Uterus (tissue), 3 donors: ENCODE measurements at regions not wholly inside any gene's neighbourhood (a gene's known extent, or its start where the extent isn't known, plus 50 kb on each side); places are given as distances from the start of the nearest gene placed in this dataset.

ENCODE experiments used
- DNase-seq, 2 donors: peaks; one replicate each; pipeline ENCODE4 v3.0.0-alpha.2; 2019 to 2020
- H3K27ac ChIP-seq, 2 donors: fragments of 200-600 bp; sonication (generic); 1 replicate in 1 of 2; 2 replicates in 1 of 2; pipeline ENCODE4 v1.5.1; 2016 to 2018
- H3K27me3 ChIP-seq, 2 donors: fragments of 200-600 bp; sonication (generic); one replicate each; pipeline ENCODE4 v1.5.1; 2018 to 2019; ENCODE audit warnings: control low read depth in 1 of 2
- H3K36me3 ChIP-seq, 2 donors: fragments of 200-600 bp; sonication (generic); one replicate each; pipeline ENCODE4 v1.5.1; 2019; ENCODE audit warnings: control low read depth in 1 of 2
- H3K4me1 ChIP-seq, 2 donors: fragments of 200-600 bp; sonication (generic); one replicate each; pipeline ENCODE4 v1.5.1; 2018 to 2019; ENCODE audit warnings: control low read depth in 1 of 2
- H3K4me3 ChIP-seq, 2 donors: fragments of 200-600 bp; sonication (generic); 1 replicate in 1 of 2; 2 replicates in 1 of 2; pipeline ENCODE4 v1.5.1; 2018 to 2019; ENCODE audit warnings: mild to moderate bottlenecking in 1 of 2
- H3K9me3 ChIP-seq, 2 donors: fragments of 200-600 bp; sonication (generic); one replicate each; pipeline ENCODE4 v1.5.1; 2019; ENCODE audit warnings: control low read depth in 1 of 2
- POLR2A ChIP-seq, 2 donors: fragments of 450-650 bp; IDR thresholded peaks; one replicate each; pipeline ENCODE4 v1.6.1; 2016; ENCODE audit warnings: antibody characterized with exemption in 2 of 2, mild to moderate bottlenecking in 1 of 2, moderate library complexity in 1 of 2
- intact Hi-C: fragments of 100-400 bp; cut with DNase I; formaldehyde crosslinking; loops from one replicate; pipeline ENCODE4 v1.15.1; 2023; ENCODE audit warnings: low total_unique reads
- TF ChIP-seq, protein P1 (sequence below), 4 experiments: fragments of 200-600 bp in 2 of 4; fragments of 450-650 bp in 2 of 4; sonication (generic) in 2 of 4; IDR thresholded peaks; one replicate each; pipeline ENCODE4 v1.5.1; 2016 to 2019; ENCODE audit warnings: antibody characterized with exemption in 4 of 4, mild to moderate bottlenecking in 2 of 4, moderate library complexity in 1 of 4
- donor health status: DM: yes; HTN: yes; CAD: no.

DNA sequence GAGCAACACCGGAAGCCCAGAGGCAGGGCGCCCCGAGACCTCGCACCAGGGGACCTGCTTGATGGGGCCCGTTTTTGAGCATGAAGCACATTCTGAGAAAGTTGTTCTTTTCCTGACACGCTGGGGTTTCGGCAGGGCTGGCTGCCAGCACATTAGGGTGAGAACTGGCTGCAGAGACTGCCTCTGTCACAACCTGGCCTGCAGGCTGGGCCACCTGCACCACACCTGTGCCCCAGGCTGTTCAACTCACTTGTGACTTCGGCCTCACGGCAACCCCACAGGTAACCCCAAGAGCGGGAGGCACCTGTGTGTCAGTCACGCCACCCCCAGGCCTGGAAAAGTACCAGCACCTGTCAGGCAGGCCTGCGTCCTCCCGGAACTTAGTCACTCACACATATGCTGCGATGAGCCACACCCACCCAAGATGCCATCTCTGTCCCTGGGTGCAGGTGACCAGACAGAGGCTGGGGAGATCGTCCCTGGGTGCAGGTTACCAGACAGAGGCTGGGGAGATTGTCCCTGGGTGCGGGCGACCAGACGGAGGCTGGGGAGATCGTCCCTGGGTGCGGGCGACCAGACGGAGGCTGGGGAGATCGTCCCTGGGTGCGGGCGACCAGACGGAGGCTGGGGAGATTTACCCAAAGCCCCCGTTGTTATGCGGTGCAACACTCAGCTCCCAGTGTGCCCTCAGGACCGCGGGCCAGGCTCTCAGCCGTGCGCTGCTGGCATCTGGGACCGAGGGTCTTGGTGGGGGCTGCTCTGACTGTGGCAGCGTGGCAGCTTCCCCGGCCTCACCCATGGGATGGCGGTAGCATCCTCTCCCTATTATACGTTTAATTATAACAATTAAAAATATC lies 82.5 kb upstream of the BHLHE23 start:
- TF ChIP-seq, protein P1, sequence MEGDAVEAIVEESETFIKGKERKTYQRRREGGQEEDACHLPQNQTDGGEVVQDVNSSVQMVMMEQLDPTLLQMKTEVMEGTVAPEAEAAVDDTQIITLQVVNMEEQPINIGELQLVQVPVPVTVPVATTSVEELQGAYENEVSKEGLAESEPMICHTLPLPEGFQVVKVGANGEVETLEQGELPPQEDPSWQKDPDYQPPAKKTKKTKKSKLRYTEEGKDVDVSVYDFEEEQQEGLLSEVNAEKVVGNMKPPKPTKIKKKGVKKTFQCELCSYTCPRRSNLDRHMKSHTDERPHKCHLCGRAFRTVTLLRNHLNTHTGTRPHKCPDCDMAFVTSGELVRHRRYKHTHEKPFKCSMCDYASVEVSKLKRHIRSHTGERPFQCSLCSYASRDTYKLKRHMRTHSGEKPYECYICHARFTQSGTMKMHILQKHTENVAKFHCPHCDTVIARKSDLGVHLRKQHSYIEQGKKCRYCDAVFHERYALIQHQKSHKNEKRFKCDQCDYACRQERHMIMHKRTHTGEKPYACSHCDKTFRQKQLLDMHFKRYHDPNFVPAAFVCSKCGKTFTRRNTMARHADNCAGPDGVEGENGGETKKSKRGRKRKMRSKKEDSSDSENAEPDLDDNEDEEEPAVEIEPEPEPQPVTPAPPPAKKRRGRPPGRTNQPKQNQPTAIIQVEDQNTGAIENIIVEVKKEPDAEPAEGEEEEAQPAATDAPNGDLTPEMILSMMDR (IDR thresholded peaks at IDR 0.05) = no peak
- TF ChIP-seq POLR2A (IDR thresholded peaks at IDR 0.05) = no peak
- Histone ChIP-seq H3K36me3 (no peaks in the 10 kb centered on the region), H3K9me3 (no peaks in the 10 kb centered on the region), H3K27me3 (no peaks in the 10 kb centered on the region), H3K4me3 (no peak overlapping the region), H3K4me1 (no peaks in the 10 kb centered on the region), H3K27ac (no peak overlapping the region)
- intact Hi-C loops = no loop called here
- DNase-seq = peak; percentile 7 to 10

DNA sequence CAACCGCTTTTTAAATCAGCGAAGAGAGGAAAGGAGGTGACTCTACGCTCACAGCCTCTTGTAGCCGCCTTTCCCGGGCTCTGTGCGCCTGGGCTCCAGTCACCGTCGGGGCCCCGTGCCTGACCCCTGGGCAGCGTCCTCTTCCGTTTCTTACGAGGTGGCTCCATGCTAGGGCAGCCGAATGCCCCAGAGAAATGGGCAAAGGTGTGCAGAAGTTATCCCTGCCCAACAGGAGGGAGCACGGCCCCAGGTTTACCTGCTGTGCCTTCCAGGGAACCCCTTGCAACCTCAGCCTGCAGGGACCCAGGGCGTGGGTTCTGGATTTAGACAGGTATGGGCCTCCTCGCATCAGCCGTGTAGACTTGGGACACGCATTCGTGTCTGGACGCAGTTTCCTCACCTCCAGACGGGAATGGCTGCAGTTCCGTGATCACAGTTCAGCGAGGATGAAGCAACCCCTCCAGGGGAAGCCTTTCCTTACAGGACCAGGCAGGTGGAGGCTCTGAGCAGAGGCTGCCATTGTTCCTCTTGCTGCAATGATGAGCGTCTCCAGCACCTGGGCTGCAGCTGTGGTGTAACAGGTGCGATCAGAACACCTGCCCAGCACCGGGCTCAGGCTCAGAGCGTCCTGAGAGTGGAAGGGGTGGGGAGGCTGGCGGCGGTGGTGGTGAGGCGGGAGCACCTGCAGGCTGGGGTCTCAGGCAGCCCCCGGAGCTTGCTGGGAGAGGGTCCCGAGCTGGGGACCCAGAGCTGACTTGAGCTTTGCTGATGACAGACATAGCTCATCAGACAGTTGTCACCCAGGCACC lies 81.3 kb upstream of the BHLHE23 start:
- H3K4me3 ChIP-seq = no peak overlapping the region
- H3K27ac ChIP-seq = no peak overlapping the region
- H3K27me3 ChIP-seq = no peaks in the 10 kb centered on the region
- H3K4me1 ChIP-seq = no peaks in the 10 kb centered on the region
- no peaks in the 10 kb centered on the region for H3K36me3 ChIP-seq
- peak; percentile 3 to 7 for DNase-seq
- no peaks in the 10 kb centered on the region for H3K9me3 ChIP-seq
- TF ChIP-seq, protein P1 (IDR thresholded peaks at IDR 0.05) = no peak
- TF ChIP-seq POLR2A (IDR thresholded peaks at IDR 0.05) = no peak
- intact Hi-C loops = no loop called here

DNA sequence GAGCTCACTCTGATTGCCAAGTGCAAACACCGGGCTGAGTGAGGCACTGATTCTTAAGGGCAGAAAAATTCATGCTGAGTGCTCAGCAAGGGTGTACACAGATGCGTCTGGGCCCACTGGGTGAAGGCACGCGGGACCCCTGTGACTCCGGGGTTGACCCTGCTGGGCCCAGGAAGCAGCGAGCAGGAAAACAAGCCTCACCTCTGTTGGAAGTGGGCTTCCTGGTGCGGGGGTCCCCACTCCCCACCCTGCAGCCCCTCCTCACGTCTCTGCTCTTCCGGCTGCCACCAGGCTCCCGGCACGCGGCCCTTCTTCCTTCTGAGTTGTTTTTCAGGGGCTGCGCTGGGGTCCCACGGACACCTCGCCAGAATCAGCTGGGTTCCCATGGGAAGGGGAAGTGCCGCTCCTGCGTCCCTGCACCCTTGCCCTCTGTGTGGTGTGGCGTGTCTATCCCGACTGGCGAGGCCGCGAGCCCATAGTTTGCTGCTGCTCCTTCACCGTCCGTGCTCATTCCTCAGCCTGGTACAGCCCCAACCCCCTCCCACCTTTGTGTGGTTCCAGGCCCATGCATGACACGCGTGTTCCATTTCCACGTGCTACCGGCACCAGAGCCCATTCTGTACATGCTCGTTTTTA lies 80.6 kb upstream of the BHLHE23 start:
- TF ChIP-seq, protein P1 (IDR thresholded peaks at IDR 0.05) = no peak
- TF ChIP-seq POLR2A (IDR thresholded peaks at IDR 0.05) = no peak
- DNase-seq = peak in 1 of 2 donors; percentile 8
- Histone ChIP-seq H3K4me1 (no peaks in the 10 kb centered on the region), H3K27ac (no peak overlapping the region), H3K4me3 (no peak overlapping the region), H3K36me3 (no peaks in the 10 kb centered on the region), H3K27me3 (no peaks in the 10 kb centered on the region), H3K9me3 (no peaks in the 10 kb centered on the region)
- intact Hi-C loops = no loop called here

DNA sequence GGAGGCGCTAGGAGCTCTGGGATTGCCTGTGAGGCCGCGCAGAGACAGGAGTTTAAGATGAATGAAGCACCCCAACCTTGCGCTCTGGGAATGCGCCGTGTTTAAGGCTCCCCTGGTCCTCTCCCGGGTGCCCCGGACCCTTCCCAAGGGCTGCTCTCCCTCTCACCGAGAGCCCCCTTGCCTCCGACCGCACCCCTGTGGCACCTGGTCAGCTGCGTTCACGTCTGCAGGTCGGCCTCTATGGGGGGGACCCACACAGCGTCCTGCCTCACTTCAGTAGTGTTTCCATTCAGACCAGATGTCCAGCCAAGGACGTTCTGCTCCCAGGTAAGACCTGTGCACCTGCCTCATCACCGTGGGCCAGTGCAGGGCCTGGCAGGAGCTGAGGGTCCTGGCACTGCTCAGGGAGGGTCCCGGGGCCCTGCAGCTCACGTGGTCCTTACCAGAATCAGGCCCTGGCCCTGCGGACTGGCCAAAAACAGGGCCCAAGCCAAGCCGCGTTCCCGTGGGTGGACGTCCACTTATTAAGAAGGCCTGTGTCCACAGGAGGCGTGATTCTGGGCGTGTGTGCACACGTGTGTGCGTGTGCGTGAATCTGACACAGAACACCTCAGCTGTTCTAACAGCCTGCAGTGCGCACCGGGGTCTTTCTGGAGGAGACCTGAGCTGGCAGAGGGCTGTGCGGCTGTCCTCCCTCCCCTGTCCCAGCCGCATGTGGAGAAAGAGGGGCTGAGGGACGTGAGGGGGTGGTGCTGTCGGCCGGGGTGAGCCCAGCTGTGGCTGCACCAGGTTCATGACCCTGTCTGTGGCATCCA lies 79.9 kb upstream of the BHLHE23 start:
- Histone ChIP-seq H3K27ac (no peak overlapping the region), H3K27me3 (no peaks in the 10 kb centered on the region), H3K36me3 (no peaks in the 10 kb centered on the region), H3K4me1 (no peaks in the 10 kb centered on the region), H3K4me3 (no peak overlapping the region), H3K9me3 (no peaks in the 10 kb centered on the region)
- intact Hi-C loops = no loop called here
- no peak for TF ChIP-seq POLR2A (IDR thresholded peaks at IDR 0.05)
- TF ChIP-seq, protein P1 (IDR thresholded peaks at IDR 0.05) = no peak
- DNase-seq = no peak
